ENCODE measurements at regions not wholly inside any gene's neighbourhood (a gene's known extent, or its start where the extent isn't known, plus 50 kb on each side); places are given as distances from the start of the nearest gene placed in this dataset.

GRCh38 chr14:61125041-61125866 is 144.2 kb downstream of the SLC38A6 start:
- no peaks in the 10 kb centered on the region for H3K79me2 ChIP-seq
- no peak overlapping the region for H3K27ac ChIP-seq
- no peaks in the 10 kb centered on the region for H3K9me3 ChIP-seq (ENCODE audit: low read depth)
- H3K4me3 ChIP-seq, result no peak overlapping the region
- H3K4me2 ChIP-seq, result no peak overlapping the region
- no peak overlapping the region for H2AFZ ChIP-seq
- 83% methylated on average over 10 of the region's 10 CpGs for WGBS (ENCODE audit: low lambda C conversion rate, missing lambda C conversion rate)
- H3K27me3 ChIP-seq, result no peaks in the 10 kb centered on the region
- H4K20me1 ChIP-seq (ENCODE audit: insufficient read depth, poor library complexity, severe bottlenecking), result no peaks in the 10 kb centered on the region
- TF ChIP-seq EZH2 (IDR thresholded peaks at IDR 0.05; ENCODE audit: borderline replicate concordance), result no peak
- no peak for TF ChIP-seq EZH2phosphoT487 (IDR thresholded peaks at IDR 0.05; ENCODE audit: low read depth, severe bottlenecking, unreplicated experiment)
- no peak for TF ChIP-seq CTCF (IDR thresholded peaks at IDR 0.05; ENCODE audit: poor library complexity)
- no peaks in the 10 kb centered on the region for H3K36me3 ChIP-seq (replicated peaks; ENCODE audit: insufficient read depth, low read depth)
- no peak for DNase-seq (ENCODE audit: low spot score)
- H3K4me1 ChIP-seq (ENCODE audit: insufficient read depth), result peaks cover 6% of the 10 kb centered on the region
- no peaks in the 10 kb centered on the region for H3K9me2 ChIP-seq (replicated peaks; ENCODE audit: insufficient read depth)

- no peaks in the 10 kb centered on the region for H3K9me3 ChIP-seq (ENCODE audit: low read depth)
- no peak overlapping the region for H3K4me3 ChIP-seq
- no peak overlapping the region for H3K27ac ChIP-seq
- H3K27me3 ChIP-seq, result no peaks in the 10 kb centered on the region
- no peaks in the 10 kb centered on the region for H3K9me2 ChIP-seq (replicated peaks; ENCODE audit: insufficient read depth)
- no peak overlapping the region for H3K4me2 ChIP-seq
- DNase-seq (ENCODE audit: low spot score), result no peak
- no peaks in the 10 kb centered on the region for H3K36me3 ChIP-seq (replicated peaks; ENCODE audit: insufficient read depth, low read depth)
- H2AFZ ChIP-seq, result no peak overlapping the region
- peaks cover 6% of the 10 kb centered on the region for H3K4me1 ChIP-seq (ENCODE audit: insufficient read depth)
- 85% methylated on average over 3 of the region's 3 CpGs for WGBS (ENCODE audit: low lambda C conversion rate, missing lambda C conversion rate)
- no peaks in the 10 kb centered on the region for H4K20me1 ChIP-seq (ENCODE audit: insufficient read depth, poor library complexity, severe bottlenecking)
- H3K79me2 ChIP-seq, result no peaks in the 10 kb centered on the region
- TF ChIP-seq EZH2 (IDR thresholded peaks at IDR 0.05; ENCODE audit: borderline replicate concordance), result no peak
- TF ChIP-seq EZH2phosphoT487 (IDR thresholded peaks at IDR 0.05; ENCODE audit: low read depth, severe bottlenecking, unreplicated experiment), result no peak
- TF ChIP-seq CTCF (IDR thresholded peaks at IDR 0.05; ENCODE audit: poor library complexity), result no peak
These were observed 141.8 kb downstream of the SLC38A6 start for GRCh38 chr14:61122862-61123261.

GRCh38 chr14:61121355-61121787 is 140.3 kb downstream of the SLC38A6 start:
- no peaks in the 10 kb centered on the region for H3K36me3 ChIP-seq (replicated peaks; ENCODE audit: insufficient read depth, low read depth)
- H3K4me2 ChIP-seq, result no peak overlapping the region
- DNase-seq (ENCODE audit: low spot score), result no peak
- no peaks in the 10 kb centered on the region for H3K9me3 ChIP-seq (ENCODE audit: low read depth)
- H3K4me1 ChIP-seq (ENCODE audit: insufficient read depth), result peaks cover 6% of the 10 kb centered on the region
- no peaks in the 10 kb centered on the region for H3K79me2 ChIP-seq
- no peak for TF ChIP-seq CTCF (IDR thresholded peaks at IDR 0.05; ENCODE audit: poor library complexity)
- no peak for TF ChIP-seq EZH2phosphoT487 (IDR thresholded peaks at IDR 0.05; ENCODE audit: low read depth, severe bottlenecking, unreplicated experiment)
- no peak for TF ChIP-seq EZH2 (IDR thresholded peaks at IDR 0.05; ENCODE audit: borderline replicate concordance)
- peak overlapping the region; percentile 13 for H3K27ac ChIP-seq
- H2AFZ ChIP-seq, result no peak overlapping the region
- H3K4me3 ChIP-seq, result no peak overlapping the region
- no peaks in the 10 kb centered on the region for H4K20me1 ChIP-seq (ENCODE audit: insufficient read depth, poor library complexity, severe bottlenecking)
- 78% methylated on average over 9 of the region's 9 CpGs for WGBS (ENCODE audit: low lambda C conversion rate, missing lambda C conversion rate)
- no peaks in the 10 kb centered on the region for H3K27me3 ChIP-seq
- H3K9me2 ChIP-seq (replicated peaks; ENCODE audit: insufficient read depth), result no peaks in the 10 kb centered on the region

Measured in hepatocyte (in vitro differentiated cells).